Brain pericyte (primary cell): ENCODE measurements at regions not wholly inside any gene's neighbourhood (a gene's known extent, or its start where the extent isn't known, plus 50 kb on each side); places are given as distances from the start of the nearest gene placed in this dataset.

Experiments
- DNase-seq: peaks from one replicate; pipeline ENCODE4 v3.0.0-alpha.2; 2012; ENCODE audit warnings: low read depth, low spot score

- DNase-seq: no peak
These were observed 227.6 kb downstream of the KLF13 start for GRCh38 chr15:31554261-31554660.

GRCh38 chr15:31555022-31555421 lies 228.4 kb downstream of the KLF13 start:
- DNase-seq: no peak

GRCh38 chr15:31556494-31557150 lies 230.0 kb downstream of the KLF13 start:
- DNase-seq: no peak

- no peak for DNase-seq
These were observed 231.3 kb downstream of the KLF13 start for GRCh38 chr15:31557899-31558298.

GRCh38 chr15:31558840-31559239 lies 232.2 kb downstream of the KLF13 start:
- no peak for DNase-seq

GRCh38 chr15:31559786-31560185 lies 233.2 kb downstream of the KLF13 start:
- DNase-seq: no peak

- no peak for DNase-seq
These were observed 234.0 kb downstream of the KLF13 start for GRCh38 chr15:31560643-31561042.

GRCh38 chr15:31561156-31561555 lies 234.5 kb downstream of the KLF13 start:
- no peak for DNase-seq

- DNase-seq: no peak
These were observed 236.4 kb downstream of the KLF13 start for GRCh38 chr15:31563001-31563400.

GRCh38 chr15:31563421-31563820 lies 236.8 kb downstream of the KLF13 start:
- no peak for DNase-seq

- DNase-seq: no peak
These were observed 241.2 kb downstream of the KLF13 start for GRCh38 chr15:31567861-31568260.

- no peak for DNase-seq
These were observed 243.2 kb downstream of the KLF13 start for GRCh38 chr15:31569836-31570235.

GRCh38 chr15:31570591-31570990 lies 244.0 kb downstream of the KLF13 start:
- no peak for DNase-seq

GRCh38 chr15:31571676-31572075 lies 245.0 kb downstream of the KLF13 start:
- DNase-seq: no peak

- DNase-seq: no peak
These were observed 247.1 kb downstream of the KLF13 start for GRCh38 chr15:31573759-31574158.

GRCh38 chr15:31574766-31575165 lies 248.1 kb downstream of the KLF13 start:
- DNase-seq: no peak

- DNase-seq: no peak
These were observed 250.5 kb downstream of the KLF13 start for GRCh38 chr15:31577108-31577507.

GRCh38 chr15:31579282-31579681 lies 252.6 kb downstream of the KLF13 start:
- DNase-seq: no peak

- no peak for DNase-seq
These were observed 253.3 kb downstream of the KLF13 start for GRCh38 chr15:31579976-31580375.

- DNase-seq: no peak
These were observed 257.6 kb downstream of the KLF13 start for GRCh38 chr15:31584195-31584594.

GRCh38 chr15:31585240-31585639 lies 258.6 kb downstream of the KLF13 start:
- no peak for DNase-seq

- no peak for DNase-seq
These were observed 260.2 kb downstream of the KLF13 start for GRCh38 chr15:31586841-31587240.

GRCh38 chr15:31587583-31587982 lies 260.9 kb downstream of the KLF13 start:
- no peak for DNase-seq

- DNase-seq: no peak
These were observed 264.0 kb downstream of the KLF13 start for GRCh38 chr15:31590609-31591008.
